Thyroid gland (tissue), 4 donors: ENCODE measurements at regions not wholly inside any gene's neighbourhood (a gene's known extent, or its start where the extent isn't known, plus 50 kb on each side); places are given as distances from the start of the nearest gene placed in this dataset.

Experiments used
- CTCF ChIP-seq, 6 experiments: fragments of 200-600 bp in 3 of 6; fragments of 450-650 bp in 3 of 6; sonication (generic) in 3 of 6; IDR thresholded peaks; one replicate each; pipeline ENCODE4 v1.5.1; 2016 to 2019; ENCODE audit warnings: antibody characterized with exemption in 6 of 6, mild to moderate bottlenecking in 2 of 6, inconsistent platforms in 1 of 6, moderate library complexity in 1 of 6
- POLR2A ChIP-seq, 2 donors: fragments of 450-650 bp; IDR thresholded peaks; one replicate each; pipeline ENCODE4 v1.6.1; 2017; ENCODE audit warnings: antibody characterized with exemption in 2 of 2, mild to moderate bottlenecking in 2 of 2, moderate library complexity in 1 of 2

- TF ChIP-seq CTCF (IDR thresholded peaks at IDR 0.05) (no peak), POLR2A (IDR thresholded peaks at IDR 0.05) (no peak)
Measured at GRCh38 chr16:49020436-49020835, 261.2 kb downstream of the CBLN1 start.
